PFSK-1 (cell line): ENCODE measurements at regions not wholly inside any gene's neighbourhood (a gene's known extent, or its start where the extent isn't known, plus 50 kb on each side); places are given as distances from the start of the nearest gene placed in this dataset.

Experiments used
- FOXP2 ChIP-seq: optimal IDR thresholded peaks from 2 replicates; pipeline ENCODE3; 2011; ENCODE audit warnings: borderline replicate concordance, control low read depth, inconsistent platforms; ENCODE audit not compliant: insufficient read depth; ENCODE audit errors: extremely low read length, extremely low read depth
- POLR2AphosphoS5 ChIP-seq: IDR thresholded peaks from 2 replicates; pipeline ENCODE4 v1.6.1; 2012; ENCODE audit warnings: low read depth, mild to moderate bottlenecking, control low read depth, low read length, moderate library complexity
- SIN3A ChIP-seq: IDR thresholded peaks from 2 replicates; pipeline ENCODE4 v1.6.1; 2012; ENCODE audit warnings: mild to moderate bottlenecking, low read length, moderate library complexity, borderline replicate concordance; ENCODE audit not compliant: insufficient read depth
- TAF1 ChIP-seq: IDR thresholded peaks from 2 replicates; pipeline ENCODE4 v1.6.1; 2012; ENCODE audit warnings: low read length, control low read depth, borderline replicate concordance; ENCODE audit not compliant: insufficient read depth
- TF ChIP-seq, protein P1 (sequence below), 2 experiments: IDR thresholded peaks; 2 replicates each; pipeline versions ENCODE4 v1.6.1 to v1.8.0; 2011 to 2012; ENCODE audit warnings: low read depth in 2 of 2, low read length in 2 of 2, control low read depth in 1 of 2, inconsistent platforms in 1 of 2, mild to moderate bottlenecking in 1 of 2, moderate library complexity in 1 of 2; ENCODE audit not compliant: insufficient read depth in 1 of 2

DNA sequence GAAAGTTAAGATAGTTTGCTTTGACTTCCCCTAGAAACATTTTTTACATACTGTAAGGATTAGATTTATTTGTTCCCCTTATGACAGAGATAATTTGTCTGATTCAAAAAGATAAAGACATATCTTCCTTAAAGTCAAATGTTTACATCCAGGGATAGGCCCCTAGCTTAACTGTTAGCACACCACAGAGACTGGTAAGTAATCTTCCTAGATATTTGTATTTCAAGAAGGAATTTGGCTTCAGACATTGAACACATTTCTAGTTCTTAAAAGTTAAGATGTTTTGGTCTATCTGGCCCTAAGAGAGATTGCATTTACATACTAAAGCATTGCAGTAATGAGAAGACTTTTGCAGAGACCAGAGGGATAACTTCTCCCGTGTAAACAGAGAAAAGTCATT lies 1201.1 kb upstream of the GJE1 start:
- TF ChIP-seq FOXP2 (no peak), TAF1 (no peak), SIN3A (no peak)
- TF ChIP-seq, protein P1, sequence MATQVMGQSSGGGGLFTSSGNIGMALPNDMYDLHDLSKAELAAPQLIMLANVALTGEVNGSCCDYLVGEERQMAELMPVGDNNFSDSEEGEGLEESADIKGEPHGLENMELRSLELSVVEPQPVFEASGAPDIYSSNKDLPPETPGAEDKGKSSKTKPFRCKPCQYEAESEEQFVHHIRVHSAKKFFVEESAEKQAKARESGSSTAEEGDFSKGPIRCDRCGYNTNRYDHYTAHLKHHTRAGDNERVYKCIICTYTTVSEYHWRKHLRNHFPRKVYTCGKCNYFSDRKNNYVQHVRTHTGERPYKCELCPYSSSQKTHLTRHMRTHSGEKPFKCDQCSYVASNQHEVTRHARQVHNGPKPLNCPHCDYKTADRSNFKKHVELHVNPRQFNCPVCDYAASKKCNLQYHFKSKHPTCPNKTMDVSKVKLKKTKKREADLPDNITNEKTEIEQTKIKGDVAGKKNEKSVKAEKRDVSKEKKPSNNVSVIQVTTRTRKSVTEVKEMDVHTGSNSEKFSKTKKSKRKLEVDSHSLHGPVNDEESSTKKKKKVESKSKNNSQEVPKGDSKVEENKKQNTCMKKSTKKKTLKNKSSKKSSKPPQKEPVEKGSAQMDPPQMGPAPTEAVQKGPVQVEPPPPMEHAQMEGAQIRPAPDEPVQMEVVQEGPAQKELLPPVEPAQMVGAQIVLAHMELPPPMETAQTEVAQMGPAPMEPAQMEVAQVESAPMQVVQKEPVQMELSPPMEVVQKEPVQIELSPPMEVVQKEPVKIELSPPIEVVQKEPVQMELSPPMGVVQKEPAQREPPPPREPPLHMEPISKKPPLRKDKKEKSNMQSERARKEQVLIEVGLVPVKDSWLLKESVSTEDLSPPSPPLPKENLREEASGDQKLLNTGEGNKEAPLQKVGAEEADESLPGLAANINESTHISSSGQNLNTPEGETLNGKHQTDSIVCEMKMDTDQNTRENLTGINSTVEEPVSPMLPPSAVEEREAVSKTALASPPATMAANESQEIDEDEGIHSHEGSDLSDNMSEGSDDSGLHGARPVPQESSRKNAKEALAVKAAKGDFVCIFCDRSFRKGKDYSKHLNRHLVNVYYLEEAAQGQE (IDR thresholded peaks at IDR 0.05; ENCODE audit: insufficient read depth in 1 of 2, low read depth in 2 of 2, low read length in 2 of 2): no peak

DNA sequence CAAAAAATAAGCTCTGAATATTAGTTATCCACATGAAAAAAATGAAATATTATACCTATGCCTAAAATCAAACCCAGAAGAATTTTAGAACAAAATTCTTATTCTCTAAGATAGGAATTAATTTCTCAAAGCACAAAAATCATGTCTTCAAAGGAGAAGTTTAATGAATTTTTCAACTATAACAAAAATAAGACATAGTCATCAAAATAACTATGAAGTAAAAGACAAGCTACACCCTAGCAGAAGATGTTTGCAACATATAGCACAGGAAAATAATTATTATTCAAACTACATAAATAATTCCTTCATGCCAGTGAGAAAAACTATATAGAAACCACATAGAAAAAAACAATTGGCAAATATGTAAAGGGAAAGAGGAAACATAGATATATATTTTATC lies 1203.6 kb upstream of the GJE1 start:
- TF ChIP-seq SIN3A (no peak), FOXP2 (no peak), TAF1 (no peak), POLR2AphosphoS5 (no peak)
- TF ChIP-seq, protein P1 (IDR thresholded peaks at IDR 0.05; ENCODE audit: insufficient read depth in 1 of 2, low read depth in 2 of 2, low read length in 2 of 2): no peak

DNA sequence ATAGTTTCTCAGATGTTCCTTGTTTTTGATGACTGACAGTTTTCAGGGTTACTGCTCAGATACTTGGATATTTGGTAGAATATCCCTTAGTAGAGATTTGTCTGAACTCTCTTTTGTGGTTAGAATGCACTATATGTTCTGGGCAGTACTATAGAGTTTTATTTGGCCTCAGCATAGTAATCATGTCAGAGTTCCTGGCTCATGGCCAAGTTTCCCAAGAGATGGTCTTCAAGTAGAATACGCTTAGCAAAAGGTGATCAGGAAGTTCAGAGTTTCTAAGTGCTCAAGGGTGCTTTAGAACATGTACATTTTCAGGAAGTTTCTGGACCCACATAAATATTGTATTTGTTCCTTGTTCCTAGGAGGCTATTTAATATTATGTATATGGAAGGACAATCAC lies 1209.7 kb upstream of the GJE1 start:
- TF ChIP-seq SIN3A (no peak), TAF1 (no peak), POLR2AphosphoS5 (no peak)

DNA sequence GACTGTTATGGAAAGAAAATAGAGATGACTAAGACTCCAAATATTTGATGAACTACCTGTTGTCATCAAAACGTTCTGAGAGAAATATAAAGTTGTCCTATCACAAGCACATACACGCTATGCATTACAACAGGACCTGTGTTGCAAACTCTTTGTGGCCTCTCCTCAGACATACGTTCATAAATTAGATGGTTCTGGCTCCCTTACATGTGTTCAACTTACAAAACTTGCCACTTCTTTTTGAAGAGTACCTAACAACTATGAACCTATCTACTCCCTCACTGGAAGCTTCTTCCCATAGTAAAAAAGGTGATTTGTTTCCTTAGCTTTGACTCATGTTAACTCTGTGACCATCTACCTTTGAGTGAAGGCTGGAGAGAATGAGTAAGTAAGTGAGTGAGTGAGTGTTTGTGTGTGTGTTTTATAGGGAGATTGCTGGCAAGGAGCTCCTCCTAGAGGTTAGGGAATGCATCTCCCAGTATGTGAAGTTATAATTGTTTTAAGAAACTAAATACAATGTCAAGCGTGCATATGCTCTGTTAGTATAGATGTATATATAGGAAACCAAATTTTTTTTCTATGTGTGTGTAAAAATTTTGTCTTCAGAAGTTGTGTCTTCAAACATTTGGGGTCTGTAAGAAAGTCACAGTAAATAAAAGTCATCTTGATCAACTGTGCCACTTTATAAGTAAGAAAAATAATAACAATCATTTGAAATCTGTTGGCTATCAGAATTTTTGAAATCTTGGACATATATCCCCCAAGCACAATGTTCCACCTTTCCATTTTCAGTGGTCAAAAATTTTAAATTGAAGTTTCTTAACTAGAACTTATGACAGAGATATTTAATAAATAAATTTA lies 1211.1 kb upstream of the GJE1 start:
- TF ChIP-seq, protein P1 (IDR thresholded peaks at IDR 0.05; ENCODE audit: insufficient read depth in 1 of 2, low read depth in 2 of 2, low read length in 2 of 2): no peak
- TF ChIP-seq TAF1: no peak

DNA sequence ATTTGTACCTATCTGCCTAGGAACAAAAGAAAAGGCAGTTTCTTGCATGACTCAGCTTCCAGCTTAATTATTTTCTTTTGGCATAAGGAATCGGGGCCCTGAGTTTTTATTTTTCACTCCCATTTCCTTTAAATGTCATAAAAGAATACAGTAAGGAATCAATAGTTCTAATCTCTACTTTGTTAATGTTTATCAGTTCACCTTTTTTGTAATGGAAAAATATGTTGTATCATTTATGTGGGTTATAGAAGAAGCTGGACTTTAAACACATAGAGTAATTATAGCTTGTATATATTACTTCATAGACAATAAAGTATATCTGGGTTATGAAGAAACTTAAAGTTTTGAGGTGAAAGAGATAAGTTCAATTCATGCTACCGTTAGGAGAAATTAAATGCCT lies 1214.8 kb upstream of the GJE1 start:
- TF ChIP-seq TAF1 (no peak), POLR2AphosphoS5 (no peak), FOXP2 (no peak), SIN3A (no peak)
- TF ChIP-seq, protein P1 (IDR thresholded peaks at IDR 0.05; ENCODE audit: insufficient read depth in 1 of 2, low read depth in 2 of 2, low read length in 2 of 2): no peak
